Fibroblast of pulmonary artery (primary cell): ENCODE measurements at regions not wholly inside any gene's neighbourhood (a gene's known extent, or its start where the extent isn't known, plus 50 kb on each side); places are given as distances from the start of the nearest gene placed in this dataset.

Experiments
- DNase-seq: peaks from one replicate; pipeline ENCODE4 v3.0.0-alpha.2; 2010; ENCODE audit warnings: low read depth
- H3K4me3 ChIP-seq: replicated peaks from 2 replicates; pipeline ENCODE4 v1.5.1; 2011; ENCODE audit warnings: low read depth, mild to moderate bottlenecking, control low read depth, low read length, moderate library complexity
- CTCF ChIP-seq: IDR thresholded peaks from 2 replicates; pipeline ENCODE4 v1.5.1; 2011; ENCODE audit warnings: mild to moderate bottlenecking, control low read depth, low read length, inconsistent platforms; ENCODE audit errors: missing control alignments

- no peak for TF ChIP-seq CTCF
- no peak for DNase-seq
- no peak overlapping the region for H3K4me3 ChIP-seq
Measured at GRCh38 chr14:95011445-95012006, 145.8 kb downstream of the DICER1 start.

GRCh38 chr14:95008445-95009217 is 148.7 kb downstream of the DICER1 start:
- H3K4me3 ChIP-seq, result no peak overlapping the region
- no peak for TF ChIP-seq CTCF
- no peak for DNase-seq

GRCh38 chr14:95007921-95008320 is 149.4 kb downstream of the DICER1 start:
- H3K4me3 ChIP-seq, result no peak overlapping the region
- DNase-seq, result no peak
- TF ChIP-seq CTCF, result no peak

GRCh38 chr14:95006479-95006878 is 150.8 kb downstream of the DICER1 start:
- TF ChIP-seq CTCF, result no peak
- no peak for DNase-seq
- H3K4me3 ChIP-seq, result no peak overlapping the region

GRCh38 chr14:95006051-95006450 is 151.3 kb downstream of the DICER1 start:
- DNase-seq, result no peak
- TF ChIP-seq CTCF, result no peak
- H3K4me3 ChIP-seq, result no peak overlapping the region

- TF ChIP-seq CTCF, result no peak
- no peak overlapping the region for H3K4me3 ChIP-seq
- DNase-seq, result no peak
Measured at GRCh38 chr14:95003099-95003960, 154.0 kb downstream of the DICER1 start.
